GM03348 (cell line): ENCODE measurements at regions not wholly inside any gene's neighbourhood (a gene's known extent, or its start where the extent isn't known, plus 50 kb on each side); places are given as distances from the start of the nearest gene placed in this dataset.

ENCODE experiments used
- DNase-seq: peaks from one replicate; pipeline ENCODE4 v3.0.0; 2012; ENCODE audit warnings: low spot score

DNA sequence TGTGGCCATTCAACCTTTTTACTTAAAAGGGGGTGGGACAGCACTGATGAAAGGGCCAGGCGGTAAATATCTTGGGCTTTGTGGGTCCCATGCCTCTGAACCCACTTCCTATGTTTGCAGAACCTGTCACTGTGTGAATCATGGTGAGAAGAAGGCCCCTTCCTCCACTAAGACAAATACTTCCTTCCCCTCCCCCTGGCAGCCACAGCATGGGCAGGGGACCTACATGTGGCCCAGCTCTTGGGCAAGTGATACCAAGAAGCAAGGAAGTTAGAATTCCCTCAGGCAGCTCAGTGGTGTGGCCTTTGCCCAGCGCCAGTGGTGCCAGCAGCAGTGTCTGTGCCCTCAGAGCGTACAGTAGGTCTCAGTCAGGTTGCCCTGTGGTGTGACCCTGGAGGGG lies 168.6 kb downstream of the TRIM33 start:
- DNase-seq, result no peak

DNA sequence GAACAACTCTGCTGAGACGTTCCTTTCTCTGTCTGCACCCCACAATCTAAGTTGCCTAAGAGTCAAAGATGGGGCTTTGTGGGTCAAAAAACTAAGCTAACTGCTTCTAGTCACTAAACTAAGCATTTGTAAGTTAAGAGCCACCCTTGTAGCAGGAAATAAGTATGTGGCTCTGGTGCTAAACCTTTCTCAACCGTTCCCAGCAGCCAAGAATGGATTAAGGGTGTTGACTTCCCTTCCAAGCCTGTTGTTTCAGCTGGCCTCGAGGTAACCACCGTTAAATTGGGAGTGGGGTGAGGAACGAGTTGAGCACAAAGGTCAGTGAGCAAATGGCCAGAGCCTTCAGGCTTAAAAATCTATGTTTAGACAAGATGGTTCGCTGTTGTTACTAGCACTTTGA lies 169.1 kb downstream of the TRIM33 start:
- no peak for DNase-seq

DNA sequence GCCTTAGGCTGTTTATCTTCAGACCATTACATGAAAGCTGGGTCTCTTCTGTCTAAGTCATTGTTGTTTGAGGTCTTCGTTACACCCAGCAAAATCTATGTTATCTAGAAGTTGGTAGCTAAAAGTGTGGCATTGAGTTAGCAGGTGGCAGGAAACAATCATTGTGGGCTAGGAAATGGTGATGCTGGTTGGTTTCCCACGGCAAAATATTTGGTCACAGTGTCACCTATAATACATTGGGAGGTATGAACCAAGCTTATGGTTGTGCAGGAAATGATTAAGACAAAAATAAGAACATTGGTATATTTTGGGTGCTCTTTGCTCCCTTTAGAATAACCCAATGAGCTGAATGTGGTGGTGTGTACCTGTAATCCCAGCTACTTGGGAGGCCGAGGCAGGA lies 169.7 kb downstream of the TRIM33 start:
- no peak for DNase-seq

DNA sequence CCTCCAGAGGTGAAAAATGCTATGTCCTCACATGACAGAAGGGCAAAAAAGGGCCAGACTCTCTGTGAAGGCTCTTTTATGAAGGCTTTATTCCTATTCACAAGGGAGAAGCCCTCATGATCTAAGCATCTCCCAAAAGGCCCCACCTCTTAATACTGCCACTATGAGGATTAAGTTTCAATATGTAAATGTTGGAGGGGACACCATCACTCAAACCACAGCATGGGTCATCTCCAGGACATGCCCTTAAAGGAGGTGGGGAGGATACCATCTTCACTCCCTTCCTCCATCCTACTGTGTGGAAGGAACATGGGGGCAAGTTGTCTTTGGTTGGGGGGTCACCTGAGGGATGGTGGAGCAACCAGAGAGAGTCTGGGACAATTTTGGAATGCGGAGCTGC lies 170.1 kb downstream of the TRIM33 start:
- DNase-seq, result no peak

DNA sequence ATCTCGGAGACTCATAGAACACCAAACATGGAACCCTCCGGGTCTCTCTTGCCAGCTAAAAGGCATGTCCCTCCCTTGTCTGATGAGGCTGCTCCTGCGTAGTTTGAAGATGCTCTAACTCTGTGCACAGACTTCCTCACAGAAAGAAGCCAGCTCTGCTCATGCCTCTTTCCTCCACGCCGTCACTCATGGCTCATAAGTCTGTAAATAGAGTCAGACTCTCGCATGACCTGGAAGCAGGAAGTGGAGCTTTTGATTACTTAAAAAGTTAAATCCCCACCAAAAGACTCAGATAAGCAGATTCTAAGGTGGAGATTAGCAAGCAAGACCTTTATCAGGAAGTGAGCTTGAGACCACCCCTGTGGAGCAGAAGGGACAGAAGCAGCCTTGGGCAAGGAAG lies 171.6 kb downstream of the TRIM33 start:
- DNase-seq, result no peak

DNA sequence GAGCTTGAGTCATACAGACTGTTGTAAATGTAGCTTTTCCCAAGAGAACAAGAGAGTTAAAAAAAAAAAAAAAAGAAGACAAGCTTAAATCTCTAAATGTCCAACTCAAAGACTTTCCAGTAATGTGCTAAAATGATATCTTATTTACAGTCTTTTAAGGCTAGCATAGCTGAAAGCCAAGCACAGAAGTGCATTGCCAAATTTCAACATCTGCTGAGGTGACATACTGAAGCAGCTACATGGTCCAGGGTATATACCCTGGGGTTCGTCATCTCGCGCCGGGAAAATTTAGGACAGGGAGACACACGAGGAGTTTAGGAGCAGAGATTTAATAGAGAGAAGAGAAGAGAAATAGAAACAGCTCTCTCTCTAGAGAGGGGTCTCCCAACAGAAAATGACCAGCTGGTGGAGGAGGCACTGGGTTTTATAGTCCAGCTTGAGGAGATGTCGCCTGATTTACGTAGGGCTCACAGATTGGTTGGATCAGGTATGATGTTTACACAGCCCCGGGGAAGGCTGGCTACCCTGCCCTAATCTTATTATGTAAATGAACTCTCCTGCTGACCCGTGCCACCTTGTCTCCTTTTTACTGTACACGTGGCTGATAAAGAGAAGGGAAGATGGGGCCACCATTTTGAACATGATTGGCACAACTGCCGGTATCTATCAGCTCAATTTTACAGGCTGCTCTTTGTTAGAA lies 172.7 kb downstream of the TRIM33 start:
- DNase-seq, result no peak

DNA sequence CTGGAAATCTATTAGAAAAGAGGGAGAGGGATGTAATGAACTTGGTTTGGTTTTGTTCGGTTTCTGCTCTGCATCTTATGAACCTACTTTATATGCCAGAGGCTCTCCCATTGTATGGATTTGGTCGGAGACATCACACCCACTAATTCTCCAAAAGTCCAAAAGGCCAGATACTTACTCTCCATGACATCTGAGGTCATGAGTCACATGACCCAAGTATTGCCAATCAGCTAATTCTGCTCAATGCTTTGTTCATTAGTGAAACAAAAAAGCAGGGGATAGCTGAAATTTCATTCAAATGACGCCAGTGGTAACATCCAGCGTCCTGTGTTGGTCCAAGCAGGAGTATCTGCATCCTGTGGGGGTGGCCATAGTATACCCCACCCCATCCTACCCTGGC lies 173.6 kb downstream of the TRIM33 start:
- no peak for DNase-seq

DNA sequence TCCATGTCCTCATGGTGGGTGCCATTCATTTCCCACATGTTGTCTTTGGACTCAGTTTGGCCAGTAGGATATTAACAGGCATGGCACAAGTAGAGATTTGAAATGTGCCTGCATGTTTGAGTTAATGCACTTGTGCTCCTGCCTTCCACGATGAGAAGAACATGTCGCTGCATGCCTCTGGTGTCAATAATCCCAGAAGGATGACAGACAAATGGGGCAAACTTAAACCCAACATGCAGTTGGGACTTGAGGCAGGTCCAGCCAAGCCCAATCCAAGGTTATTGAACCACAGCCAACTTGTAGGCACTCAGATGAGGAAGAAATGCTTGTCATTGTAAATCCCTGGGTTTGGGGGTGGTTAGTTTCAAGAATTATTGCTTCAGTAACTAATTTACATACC lies 174.6 kb downstream of the TRIM33 start:
- no peak for DNase-seq

DNA sequence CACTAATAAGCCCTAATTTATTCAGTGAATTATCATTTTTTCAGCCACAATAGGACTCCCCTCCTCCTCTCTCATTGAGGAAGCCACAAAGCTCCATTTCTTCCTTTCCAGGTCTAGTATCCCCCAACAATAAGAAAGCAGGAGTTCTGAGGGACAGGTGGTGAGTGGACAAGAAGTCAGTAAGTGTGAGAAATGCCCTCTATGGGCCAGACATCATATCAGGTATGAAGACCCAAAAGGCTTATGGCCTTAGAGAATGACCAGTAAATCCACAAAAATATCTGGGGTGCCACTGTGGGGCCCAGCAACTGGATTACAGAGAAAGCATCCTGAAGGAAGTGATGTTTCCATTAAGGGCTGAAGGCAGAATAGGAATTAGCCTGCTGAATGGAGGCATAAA lies 175.7 kb downstream of the TRIM33 start:
- DNase-seq, result no peak

DNA sequence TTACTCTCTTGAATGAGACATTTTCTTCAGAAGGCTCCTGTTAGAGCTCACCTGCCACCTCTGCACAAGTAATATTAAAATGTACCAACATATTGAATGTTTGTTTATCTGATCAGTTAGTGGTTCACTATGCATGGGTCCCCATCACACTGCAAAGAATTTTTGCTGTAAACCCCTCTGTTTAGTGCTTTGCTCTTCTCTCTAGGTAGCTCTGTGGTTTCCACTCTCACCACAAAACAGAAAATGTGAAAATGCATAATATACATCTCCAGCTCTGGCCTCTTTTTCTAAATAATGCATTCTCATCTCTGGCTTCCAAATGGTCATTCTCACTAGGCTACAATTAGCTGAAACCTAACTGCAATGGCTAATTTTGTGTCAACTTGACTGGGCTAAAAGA lies 176.7 kb downstream of the TRIM33 start:
- DNase-seq, result no peak

DNA sequence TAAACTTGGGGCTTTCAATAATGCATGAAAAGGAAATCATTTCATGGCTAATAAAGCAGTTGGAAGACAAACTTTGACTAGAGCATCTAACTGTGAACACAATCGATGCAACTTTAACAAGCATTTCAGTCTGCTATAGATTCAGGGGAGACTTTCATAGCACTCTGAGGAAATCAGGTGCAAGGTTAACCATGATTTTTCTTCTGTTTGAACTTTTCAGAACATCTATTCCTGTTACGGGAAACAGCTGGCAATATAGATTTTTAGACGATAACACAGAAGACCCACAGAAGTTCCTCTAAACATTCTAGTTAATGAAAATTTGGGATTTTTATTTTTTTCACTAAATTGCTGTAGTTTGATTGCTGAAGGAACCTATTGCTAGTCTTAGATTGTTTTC lies 177.3 kb downstream of the TRIM33 start:
- DNase-seq, result no peak

DNA sequence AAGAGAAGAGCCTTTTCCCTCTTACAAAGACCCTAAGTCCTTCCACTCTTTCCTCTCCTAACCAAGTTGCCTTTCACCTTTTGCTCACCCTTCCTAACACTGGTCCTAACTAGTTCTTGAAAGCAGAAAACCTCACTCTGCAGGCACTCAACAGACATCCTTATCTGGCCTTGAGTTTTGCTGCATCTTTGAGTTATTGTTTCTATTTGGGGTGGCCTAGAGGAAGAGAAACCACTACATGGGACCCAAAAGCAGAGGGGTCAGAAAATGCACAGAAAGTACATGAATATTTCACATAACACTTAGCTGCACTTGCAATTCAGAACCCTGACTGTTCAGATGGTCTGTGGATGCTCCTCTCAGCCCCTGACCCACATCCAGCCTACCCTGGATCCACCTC lies 178.3 kb upstream of the SYT6 start:
- no peak for DNase-seq

DNA sequence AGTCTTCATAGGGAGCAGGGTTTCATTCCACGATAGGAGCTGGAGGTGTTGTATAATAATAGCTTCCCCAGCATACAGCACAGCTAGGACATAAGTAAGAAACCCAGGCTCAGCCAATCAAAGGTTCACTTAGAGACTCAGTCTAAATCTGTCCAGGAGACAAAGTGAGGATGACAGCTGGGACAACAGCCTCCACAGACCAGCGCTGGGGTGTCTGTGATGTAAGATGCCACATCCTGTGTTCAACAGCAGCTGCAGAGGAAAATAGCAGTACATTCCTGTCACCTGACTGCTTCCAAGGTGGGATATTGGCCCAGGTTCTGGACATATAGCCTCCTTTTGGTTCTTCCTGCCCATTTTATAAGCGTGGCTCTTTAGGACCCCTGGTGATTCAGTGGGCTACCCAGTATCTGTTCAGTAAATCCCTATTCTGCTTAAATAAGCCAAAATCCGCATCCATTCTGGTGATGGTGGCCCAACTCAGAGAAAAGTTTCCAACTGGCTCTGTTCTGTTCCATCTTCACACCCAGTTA lies 176.8 kb upstream of the SYT6 start:
- no peak for DNase-seq

DNA sequence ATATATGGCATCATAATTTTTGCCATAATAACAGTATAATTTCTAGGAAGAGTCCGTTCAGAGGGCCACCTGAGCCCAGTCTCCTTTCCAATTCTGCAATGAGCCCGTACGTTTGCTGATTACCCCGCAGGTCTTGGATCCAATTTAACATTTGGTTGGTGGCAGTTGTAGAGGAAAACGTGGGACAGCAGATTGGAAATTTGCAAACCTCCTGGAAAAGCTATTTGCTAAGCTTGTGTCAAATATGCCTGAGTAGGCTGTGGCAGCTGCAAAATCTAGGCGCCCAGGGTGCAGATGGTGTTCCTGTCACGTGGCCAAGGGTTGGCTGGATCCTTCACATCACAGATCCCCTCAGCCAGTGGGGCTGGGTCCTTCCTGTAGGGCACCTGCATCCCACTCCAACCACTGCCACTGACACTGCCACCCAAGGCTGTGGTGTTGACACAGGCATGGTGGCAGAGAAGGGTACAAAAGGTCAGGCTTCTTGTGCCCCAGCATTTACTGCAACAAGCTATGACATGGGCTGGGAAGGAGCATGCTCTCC lies 174.8 kb upstream of the SYT6 start:
- DNase-seq, result no peak

DNA sequence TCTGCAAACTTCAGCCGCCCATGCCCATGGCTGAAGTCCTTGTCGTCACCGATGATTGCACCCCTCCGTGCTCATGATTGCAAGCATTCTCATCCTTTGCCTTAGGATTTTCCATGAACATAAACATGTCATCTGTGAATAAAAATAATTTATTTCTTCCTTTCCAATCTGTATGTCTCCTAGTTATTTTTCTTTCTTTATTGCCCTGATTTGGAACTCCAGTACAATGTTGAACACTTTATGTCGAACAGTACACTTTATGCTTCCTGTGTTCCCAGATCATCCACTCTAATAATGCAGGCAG lies 170.9 kb upstream of the SYT6 start:
- no peak for DNase-seq

DNA sequence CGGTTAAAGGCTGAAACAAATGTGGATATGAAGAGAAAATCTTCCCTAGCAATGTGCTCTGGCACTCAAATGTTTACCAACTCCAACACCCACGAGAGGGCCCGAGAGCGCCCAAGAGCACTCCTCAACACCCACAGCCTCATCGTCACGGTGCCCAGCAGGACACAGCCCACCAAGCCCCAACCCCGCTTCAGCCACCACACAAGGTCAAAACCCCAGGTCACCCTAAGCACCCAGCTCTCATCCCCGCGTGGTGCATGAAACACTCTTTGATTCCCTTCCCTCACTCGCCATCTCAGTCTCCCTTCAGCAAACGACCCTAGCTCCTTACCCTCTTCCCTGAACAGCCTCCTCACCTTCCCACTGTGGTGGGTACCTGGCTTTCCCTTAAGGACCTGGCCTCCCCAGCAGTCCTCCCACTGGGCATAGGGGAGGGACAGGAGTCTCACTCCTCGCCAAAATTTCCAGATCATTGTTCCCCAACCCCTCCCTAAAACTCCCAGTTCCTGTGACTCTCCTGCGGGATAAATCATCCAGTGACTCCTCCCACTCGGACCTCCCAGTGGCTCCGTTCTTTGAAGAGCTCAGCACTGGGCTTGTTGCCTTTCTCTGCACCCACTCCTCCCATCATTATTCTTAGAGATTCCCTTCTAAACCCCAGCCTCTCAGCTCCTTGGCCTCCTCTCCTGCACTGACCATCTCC lies 170.4 kb upstream of the SYT6 start:
- DNase-seq, result peak; percentile 20

DNA sequence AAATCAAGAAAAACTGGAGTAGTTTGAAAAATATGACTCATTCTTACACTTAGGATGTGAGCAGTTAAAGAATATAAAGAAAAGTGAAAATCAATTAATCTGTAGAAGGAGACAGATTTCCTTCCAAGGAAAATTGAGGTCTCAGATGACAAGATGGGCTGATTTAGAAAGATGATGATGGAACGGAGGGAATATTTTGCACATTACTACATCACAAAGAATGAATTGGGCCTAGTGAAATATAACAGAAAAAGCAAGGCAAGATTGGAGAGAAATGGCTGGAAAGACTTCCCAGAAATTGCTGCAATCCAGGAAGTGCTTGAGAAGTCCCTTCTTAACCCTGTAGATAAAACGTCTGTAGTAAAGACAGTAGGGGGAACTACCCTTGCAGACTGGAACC lies 169.1 kb upstream of the SYT6 start:
- peak; percentile 20 for DNase-seq

DNA sequence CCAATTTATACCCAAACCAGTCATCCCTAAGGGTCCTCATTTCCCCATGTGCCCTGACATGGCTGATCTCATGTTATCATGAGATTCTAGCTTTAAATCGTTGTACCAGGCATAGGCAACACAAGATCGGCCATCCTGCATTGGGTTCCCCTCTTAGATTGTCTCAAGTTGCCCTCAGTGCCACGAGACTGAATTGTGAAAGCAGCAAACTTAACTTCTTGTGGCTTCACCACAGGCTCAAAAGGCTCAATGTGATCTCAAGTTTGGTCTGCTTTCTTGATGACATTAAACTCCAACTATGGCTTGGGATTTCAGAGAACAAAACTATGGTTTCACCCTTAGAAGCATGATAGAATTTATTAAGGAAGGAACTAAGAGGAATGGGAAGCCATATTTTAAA lies 168.5 kb upstream of the SYT6 start:
- DNase-seq, result no peak

DNA sequence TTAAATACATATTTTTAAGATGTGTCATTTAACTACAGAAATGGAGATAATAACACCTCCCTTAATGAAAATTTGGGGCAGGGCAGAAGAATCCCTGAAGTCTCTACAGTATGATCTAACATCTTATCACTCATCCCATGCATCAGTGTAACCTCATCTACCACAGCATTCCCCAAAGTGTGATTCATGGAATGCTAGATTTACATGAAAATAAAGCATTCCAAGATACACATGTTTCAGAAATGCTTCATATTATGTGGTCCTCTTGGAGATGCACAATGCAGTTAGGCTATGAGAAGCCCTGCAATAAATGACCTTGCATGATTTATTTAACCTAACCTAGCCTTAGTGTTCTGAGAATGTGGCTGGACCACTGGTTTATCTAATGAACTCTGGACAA lies 166.9 kb upstream of the SYT6 start:
- peak; percentile 82 for DNase-seq

DNA sequence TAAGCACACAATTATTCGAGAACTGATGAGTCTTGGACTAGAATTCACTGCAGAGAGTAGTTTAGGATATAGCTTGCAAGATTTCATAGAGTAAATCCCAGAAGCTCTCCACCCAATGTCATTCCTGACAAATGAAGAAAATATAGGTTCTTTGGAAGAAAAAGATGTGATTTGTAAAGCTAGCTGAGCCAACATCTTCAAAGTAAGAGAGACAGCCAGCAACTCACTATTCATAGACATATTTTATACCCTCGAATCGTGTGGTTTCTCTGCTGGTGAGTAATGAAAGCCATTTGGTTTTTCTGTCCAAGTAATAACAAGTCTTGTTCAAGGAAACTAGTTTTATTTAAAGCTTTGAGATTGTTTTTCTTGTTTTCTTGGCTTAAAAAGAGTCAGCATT lies 165.7 kb upstream of the SYT6 start:
- DNase-seq, result peak; percentile 67

DNA sequence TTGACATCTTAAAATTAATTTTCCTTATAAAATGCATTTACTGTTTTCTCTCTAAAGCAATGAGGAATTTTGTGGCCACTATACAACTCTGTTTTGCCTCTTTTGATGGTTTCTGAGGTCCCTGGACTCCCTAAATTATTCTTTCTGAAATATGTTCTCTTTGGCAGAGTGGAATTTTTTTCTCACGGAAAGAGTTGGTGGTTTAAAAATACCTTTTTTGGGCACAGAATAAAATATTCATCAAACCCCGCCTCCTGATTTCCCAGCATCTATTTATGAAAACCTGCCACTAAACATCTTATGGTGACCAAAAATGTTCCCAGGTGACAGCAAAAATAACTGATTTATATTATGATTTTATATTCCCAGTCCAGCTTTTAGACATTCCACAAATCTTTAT lies 165.3 kb upstream of the SYT6 start:
- DNase-seq, result no peak

DNA sequence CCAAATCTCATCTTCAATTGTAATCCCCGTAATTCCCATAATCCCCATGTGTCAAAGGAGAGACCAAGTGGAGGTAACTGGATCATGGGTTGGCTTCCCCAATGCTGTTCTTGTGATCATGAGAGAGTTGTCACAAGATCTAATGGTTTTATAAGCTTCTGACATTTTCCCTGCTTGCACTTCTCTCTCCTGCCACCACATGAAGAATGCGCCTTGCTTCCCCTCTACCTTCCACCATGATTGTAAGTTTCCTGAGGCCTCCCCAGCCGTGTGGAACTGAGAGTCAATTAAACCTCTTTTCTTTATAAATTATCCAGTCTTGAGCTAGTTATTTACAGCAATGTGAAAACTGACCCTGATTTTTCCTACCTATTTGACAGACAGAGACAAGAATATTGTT lies 162.5 kb upstream of the SYT6 start:
- no peak for DNase-seq

DNA sequence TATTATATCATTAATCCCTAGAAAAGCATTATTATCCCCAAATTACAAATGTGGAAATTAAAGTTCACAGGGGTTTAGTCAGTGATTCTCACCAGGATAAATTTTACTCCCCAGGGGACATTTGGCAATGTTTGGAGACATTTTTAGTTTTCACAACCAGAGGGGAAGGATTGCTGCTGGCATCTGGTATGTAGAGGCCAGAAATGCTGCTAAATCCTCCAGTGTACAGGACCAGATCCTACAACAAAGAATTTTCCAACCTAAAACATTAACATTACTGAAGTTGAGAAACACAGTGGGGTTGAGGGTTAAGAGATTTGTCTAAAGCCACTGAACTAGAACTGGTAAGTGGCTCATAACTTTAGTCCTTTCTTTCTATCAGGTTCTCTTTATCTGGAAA lies 162.0 kb upstream of the SYT6 start:
- DNase-seq, result peak; percentile 54

DNA sequence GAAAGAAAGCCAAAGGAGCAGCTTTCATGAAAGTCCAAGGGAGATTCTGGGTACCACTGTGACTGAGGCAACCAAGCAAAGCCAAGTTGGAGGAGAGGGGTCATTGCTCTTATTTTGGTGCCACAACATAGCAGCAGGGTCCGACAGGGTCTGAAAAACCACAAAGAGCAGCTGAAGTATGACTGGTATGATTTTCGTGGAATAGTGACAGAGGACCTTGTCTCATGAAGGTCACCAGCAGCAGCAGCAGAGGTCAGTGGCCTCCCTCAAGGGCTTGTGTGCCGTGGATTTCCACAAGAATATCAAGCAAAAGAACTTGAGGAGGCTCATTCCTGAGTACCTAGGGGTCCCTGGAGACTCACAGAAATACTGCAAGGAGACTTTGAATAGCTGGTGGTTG lies 160.9 kb upstream of the SYT6 start:
- no peak for DNase-seq
